KMS-11 (cell line): ENCODE measurements at regions not wholly inside any gene's neighbourhood (a gene's known extent, or its start where the extent isn't known, plus 50 kb on each side); places are given as distances from the start of the nearest gene placed in this dataset.

ENCODE experiments used
- H2AFZ ChIP-seq: fragments of 200-600 bp; sonication (generic); 2 replicates; pipeline ENCODE4 v1.6.1; 2016; ENCODE audit warnings: antibody characterized with exemption, mixed run types, low read depth
- H3K27ac ChIP-seq: fragments of 200-600 bp; sonication (generic); 2 replicates; pipeline ENCODE4 v1.6.1; 2016; ENCODE audit warnings: mild to moderate bottlenecking, mixed run types
- H3K27me3 ChIP-seq: fragments of 200-600 bp; sonication (generic); 2 replicates; pipeline ENCODE4 v1.6.1; 2017; ENCODE audit warnings: mild to moderate bottlenecking, low read depth, mixed run types, moderate library complexity; ENCODE audit not compliant: insufficient read depth
- H3K36me3 ChIP-seq: fragments of 200-600 bp; sonication (generic); 2 replicates; pipeline ENCODE4 v1.6.1; 2017; ENCODE audit warnings: mild to moderate bottlenecking, mixed run types; ENCODE audit not compliant: insufficient read depth
- H3K4me1 ChIP-seq: fragments of 200-600 bp; sonication (generic); 2 replicates; pipeline ENCODE4 v1.6.1; 2016; ENCODE audit warnings: mild to moderate bottlenecking, low read depth, mixed run types; ENCODE audit not compliant: poor library complexity, severe bottlenecking
- H3K4me2 ChIP-seq: fragments of 200-600 bp; sonication (generic); 2 replicates; pipeline ENCODE4 v1.7.0; 2016; ENCODE audit warnings: mild to moderate bottlenecking, mixed run types
- H3K4me3 ChIP-seq: fragments of 200-600 bp; sonication (generic); IDR thresholded peaks from 2 replicates; pipeline ENCODE4 v1.6.1; 2017; ENCODE audit warnings: low read depth, low read length, mixed read lengths; ENCODE audit not compliant: insufficient read depth
- H3K79me2 ChIP-seq: fragments of 200-600 bp; sonication (generic); 2 replicates; pipeline ENCODE4 v1.6.1; 2016; ENCODE audit warnings: low read depth, mixed run types; ENCODE audit not compliant: insufficient read depth
- H3K9ac ChIP-seq: fragments of 200-600 bp; sonication (generic); 2 replicates; pipeline ENCODE4 v1.6.1; 2016; ENCODE audit warnings: mild to moderate bottlenecking, mixed run types
- H4K20me1 ChIP-seq: fragments of 200-600 bp; sonication (generic); 2 replicates; pipeline ENCODE4 v1.6.1; 2016; ENCODE audit warnings: mild to moderate bottlenecking, mixed run types; ENCODE audit not compliant: insufficient read depth
- CTCF ChIP-seq: fragments of 200-600 bp; sonication (generic); conservative IDR thresholded peaks from 2 replicates; pipeline ENCODE4 v1.6.1; 2017; ENCODE audit warnings: low read depth, mild to moderate bottlenecking, antibody characterized with exemption, low read length, moderate library complexity, mixed read lengths

- H3K27ac ChIP-seq: no peak overlapping the region
- no peaks in the 10 kb centered on the region for H3K79me2 ChIP-seq
- H2AFZ ChIP-seq: no peak overlapping the region
- TF ChIP-seq CTCF: no peak
- H3K4me3 ChIP-seq: no peak overlapping the region
- no peaks in the 10 kb centered on the region for H3K36me3 ChIP-seq
- H3K4me2 ChIP-seq: no peak overlapping the region
- H4K20me1 ChIP-seq: no peaks in the 10 kb centered on the region
- H3K4me1 ChIP-seq: peaks cover 41% of the 10 kb centered on the region
- H3K9ac ChIP-seq: no peak overlapping the region
- no peaks in the 10 kb centered on the region for H3K27me3 ChIP-seq
These were observed 180.6 kb downstream of the TBX18 start for GRCh38 chr6:84583784-84584183.

GRCh38 chr6:84582997-84583396 lies 181.4 kb downstream of the TBX18 start:
- no peaks in the 10 kb centered on the region for H3K27me3 ChIP-seq
- H4K20me1 ChIP-seq: no peaks in the 10 kb centered on the region
- peak overlapping the region; percentile 58; the same call in 1 of the 2 replicates for H3K4me2 ChIP-seq
- peaks cover 41% of the 10 kb centered on the region for H3K4me1 ChIP-seq
- H2AFZ ChIP-seq: no peak overlapping the region
- no peak overlapping the region for H3K4me3 ChIP-seq
- H3K27ac ChIP-seq: no peak overlapping the region
- no peak for TF ChIP-seq CTCF
- no peaks in the 10 kb centered on the region for H3K79me2 ChIP-seq
- no peaks in the 10 kb centered on the region for H3K36me3 ChIP-seq
- H3K9ac ChIP-seq: no peak overlapping the region

GRCh38 chr6:84581494-84582259 lies 182.7 kb downstream of the TBX18 start:
- Histone ChIP-seq H3K4me3 (no peak overlapping the region), H4K20me1 (no peaks in the 10 kb centered on the region), H3K27me3 (no peaks in the 10 kb centered on the region), H2AFZ (no peak overlapping the region), H3K27ac (peak overlapping the region; percentile 73), H3K4me1 (peaks cover 44% of the 10 kb centered on the region), H3K79me2 (no peaks in the 10 kb centered on the region), H3K36me3 (no peaks in the 10 kb centered on the region), H3K9ac (peak overlapping the region; percentile 24; the same call in 1 of the 2 replicates), H3K4me2 (peak overlapping the region; percentile 58)
- no peak for TF ChIP-seq CTCF

GRCh38 chr6:84579404-84579803 lies 185.0 kb downstream of the TBX18 start:
- no peak for TF ChIP-seq CTCF
- Histone ChIP-seq H4K20me1 (no peaks in the 10 kb centered on the region), H3K9ac (no peak overlapping the region), H3K4me3 (no peak overlapping the region), H3K4me1 (peaks cover 67% of the 10 kb centered on the region), H2AFZ (no peak overlapping the region), H3K27ac (no peak overlapping the region), H3K4me2 (no peak overlapping the region), H3K79me2 (no peaks in the 10 kb centered on the region), H3K27me3 (no peaks in the 10 kb centered on the region), H3K36me3 (no peaks in the 10 kb centered on the region)
